HepG2 (cell line): ENCODE measurements at regions not wholly inside any gene's neighbourhood (a gene's known extent, or its start where the extent isn't known, plus 50 kb on each side); places are given as distances from the start of the nearest gene placed in this dataset.

Experiments used
- ATAC-seq: fragments of 200-7000 bp; cut with Tn5 transposase; 3 replicates; pipeline ENCODE4 v1.9.1; 2020; ENCODE audit warnings: mild to moderate bottlenecking, moderate library complexity
- BruUV-seq: library from RNA; stranded (reverse); fragments of 400-500 nt; replicated peaks from 2 replicates; lab custom pipeline; 2021; lab: Mats Ljungman, UMichigan
- CTCF ChIA-PET: fragments of 300-600 bp; formaldehyde crosslinking; extraction: SDS; loops from one replicate; lab custom pipeline; 2021; ENCODE audit warnings: low total read pairs, inconsistent platforms, low intra/inter-chr PET ratio; lab: Yijun Ruan, JAX
- POLR2A ChIA-PET: fragments of 350-600 bp; sonication (Branson Sonifier 250); formaldehyde crosslinking; loops from one replicate; lab custom pipeline; 2020; ENCODE audit warnings: antibody characterized with exemption, inconsistent platforms; lab: Yijun Ruan, JAX
- DNase-seq: peaks from one replicate; pipeline ENCODE4 v3.0.0-alpha.2; 2015; ENCODE audit warnings: low spot score
- FAIRE-seq: peaks from 3 replicates; lab custom pipeline; 2011; peaks lifted over from hg19 to GRCh38; lab: Jason Lieb, UNC
- H2AFZ ChIP-seq: one replicate; pipeline ENCODE4 v1.6.1; 2011; ENCODE audit warnings: low read length, inconsistent platforms
- H3K27ac ChIP-seq: fragments of 300-600 bp; 3 replicates; pipeline ENCODE4 v1.8.0; 2011; ENCODE audit warnings: mixed run types, mild to moderate bottlenecking, mixed read lengths, low read length, inconsistent platforms; ENCODE audit not compliant: insufficient read depth; ENCODE audit errors: extremely low read length
- H3K27me3 ChIP-seq, 2 experiments: fragments of 200-600 bp in 1 of 2; 2 replicates in 1 of 2; 3 replicates in 1 of 2; pipeline versions ENCODE4 v1.6.0 to v1.8.0; 2011; ENCODE audit warnings: low read length in 2 of 2, mild to moderate bottlenecking in 2 of 2, moderate library complexity in 2 of 2, inconsistent platforms in 1 of 2; ENCODE audit not compliant: insufficient read depth in 2 of 2, control insufficient read depth in 1 of 2
- H3K36me3 ChIP-seq, 2 experiments: fragments of 200-600 bp in 1 of 2; replicated peaks in 1 of 2; 2 replicates in 1 of 2; 3 replicates in 1 of 2; pipeline versions ENCODE4 v1.5.1 to v1.8.0; 2011; ENCODE audit warnings: low read length in 2 of 2, inconsistent platforms in 1 of 2; ENCODE audit not compliant: insufficient read depth in 2 of 2, control insufficient read depth in 1 of 2
- H3K4me1 ChIP-seq: 2 replicates; pipeline ENCODE4 v1.5.1; 2012; ENCODE audit warnings: low read length, inconsistent platforms; ENCODE audit not compliant: insufficient read depth
- H3K4me2 ChIP-seq: 2 replicates; pipeline ENCODE4 v1.6.0; 2011; ENCODE audit warnings: low read depth, low read length, inconsistent platforms
- H3K4me3 ChIP-seq, 3 experiments: fragments of 200-600 bp in 1 of 3; sonication (generic), shearing (Covaris generic) in 1 of 3; replicated peaks in 1 of 3; 2 replicates each; pipeline ENCODE4 v1.5.1; 2011 to 2016; ENCODE audit warnings: low read length in 3 of 3, inconsistent platforms in 2 of 3, low read depth in 2 of 3, mild to moderate bottlenecking in 2 of 3, control low read depth in 1 of 3, mixed read lengths in 1 of 3; ENCODE audit not compliant: insufficient read depth in 1 of 3
- H3K79me2 ChIP-seq: one replicate; pipeline ENCODE4 v1.6.1; 2011; ENCODE audit warnings: low read length, inconsistent platforms; ENCODE audit not compliant: insufficient read depth
- H3K9ac ChIP-seq: 2 replicates; pipeline ENCODE4 v1.6.0; 2011; ENCODE audit warnings: mild to moderate bottlenecking, low read depth, low read length, inconsistent platforms; ENCODE audit not compliant: insufficient read depth
- H3K9me3 ChIP-seq: 2 replicates; pipeline ENCODE4 v1.5.1; 2012; ENCODE audit warnings: mild to moderate bottlenecking, low read length
- H4K20me1 ChIP-seq: 2 replicates; pipeline ENCODE4 v1.6.0; 2011; ENCODE audit warnings: inconsistent platforms, mild to moderate bottlenecking, low read length, moderate library complexity; ENCODE audit not compliant: insufficient read depth
- ERF ChIP-seq: IDR thresholded peaks from 2 replicates; pipeline ENCODE4 v1.6.1; 2018; ENCODE audit warnings: missing biosample characterization, missing genetic modification reagents
- FOXJ3 ChIP-seq: sonication (generic); formaldehyde crosslinking; IDR thresholded peaks from 2 replicates; pipeline ENCODE4 v1.4.0; 2020; ENCODE audit warnings: missing genetic modification reagents, mild to moderate bottlenecking, borderline replicate concordance
- HMG20A ChIP-seq: IDR thresholded peaks from 2 replicates; pipeline ENCODE4 v1.6.1; 2016; ENCODE audit warnings: borderline replicate concordance
- POGK ChIP-seq: sonication (generic); formaldehyde crosslinking; conservative IDR thresholded peaks from 2 replicates; pipeline ENCODE4 v1.8.0; 2022; ENCODE audit warnings: mild to moderate bottlenecking, moderate library complexity, missing genetic modification reagents
- TBX2 ChIP-seq: sonication (generic); formaldehyde crosslinking; IDR thresholded peaks from 2 replicates; pipeline ENCODE4 v1.5.0; 2020; ENCODE audit warnings: missing genetic modification reagents, mild to moderate bottlenecking, borderline replicate concordance
- TBX3 ChIP-seq: fragments of 450-650 bp; IDR thresholded peaks from 2 replicates; pipeline ENCODE4 v1.6.1; 2017; ENCODE audit warnings: antibody characterized with exemption, mild to moderate bottlenecking, inconsistent platforms, borderline replicate concordance
- ZNF292 ChIP-seq: sonication (generic); formaldehyde crosslinking; IDR thresholded peaks from 2 replicates; pipeline ENCODE4 v1.8.1; 2022; ENCODE audit warnings: mild to moderate bottlenecking, low read depth, missing genetic modification reagents, borderline replicate concordance
- ZXDC ChIP-seq: sonication (generic); formaldehyde crosslinking; IDR thresholded peaks from 2 replicates; pipeline ENCODE4 v1.5.0; 2020; ENCODE audit warnings: mild to moderate bottlenecking, missing genetic modification reagents
- WGBS: methylation state at CpG from one replicate; pipeline ENCODE4 v1.1.6; 2017; ENCODE audit warnings: low lambda C conversion rate; 5-methylcytosine and 5-hydroxymethylcytosine counted together
- in situ Hi-C: cut with HindIII; loops from 2 replicates; pipeline ENCODE4 v1.10.0; 2017; ENCODE audit warnings: low pct_unique_long_range_greater_than_20kb; ENCODE audit not compliant: extremely low pct_ligation_motif_present
- intact Hi-C: fragments of 100-400 bp; cut with micrococcal nuclease; formaldehyde crosslinking; loops from one replicate; pipeline ENCODE4 v1.10.0; 2022; ENCODE audit not compliant: unreplicated experiment
- TF ChIP-seq, protein P1 (sequence below): sonication (generic); formaldehyde crosslinking; IDR thresholded peaks from 2 replicates; pipeline ENCODE4 v1.8.0; 2022; ENCODE audit warnings: missing genetic modification reagents, low read depth, mild to moderate bottlenecking, borderline replicate concordance
- TF ChIP-seq, protein P2 (sequence below): sonication (generic); formaldehyde crosslinking; IDR thresholded peaks from 2 replicates; pipeline ENCODE4 v1.4.0; 2020; ENCODE audit warnings: missing genetic modification reagents
- TF ChIP-seq, protein P3 (sequence below): sonication (generic); formaldehyde crosslinking; IDR thresholded peaks from 2 replicates; pipeline ENCODE4 v1.8.1; 2023; ENCODE audit warnings: missing genetic modification reagents, mild to moderate bottlenecking, borderline replicate concordance

- TF ChIP-seq, protein P1, sequence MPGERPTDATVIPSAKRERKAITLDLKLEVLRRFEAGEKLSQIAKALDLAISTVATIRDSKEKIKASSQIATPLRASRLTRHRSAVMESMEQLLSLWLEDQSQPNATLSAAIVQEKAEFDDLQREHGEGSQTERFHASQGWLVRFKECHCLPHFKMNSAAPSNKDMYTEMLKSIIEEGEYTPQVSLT (CRISPR knock-in tag) = no peak
Measured at GRCh38 chr14:56056031-56056430, 62.2 kb upstream of the PELI2 start (continued).

DNA sequence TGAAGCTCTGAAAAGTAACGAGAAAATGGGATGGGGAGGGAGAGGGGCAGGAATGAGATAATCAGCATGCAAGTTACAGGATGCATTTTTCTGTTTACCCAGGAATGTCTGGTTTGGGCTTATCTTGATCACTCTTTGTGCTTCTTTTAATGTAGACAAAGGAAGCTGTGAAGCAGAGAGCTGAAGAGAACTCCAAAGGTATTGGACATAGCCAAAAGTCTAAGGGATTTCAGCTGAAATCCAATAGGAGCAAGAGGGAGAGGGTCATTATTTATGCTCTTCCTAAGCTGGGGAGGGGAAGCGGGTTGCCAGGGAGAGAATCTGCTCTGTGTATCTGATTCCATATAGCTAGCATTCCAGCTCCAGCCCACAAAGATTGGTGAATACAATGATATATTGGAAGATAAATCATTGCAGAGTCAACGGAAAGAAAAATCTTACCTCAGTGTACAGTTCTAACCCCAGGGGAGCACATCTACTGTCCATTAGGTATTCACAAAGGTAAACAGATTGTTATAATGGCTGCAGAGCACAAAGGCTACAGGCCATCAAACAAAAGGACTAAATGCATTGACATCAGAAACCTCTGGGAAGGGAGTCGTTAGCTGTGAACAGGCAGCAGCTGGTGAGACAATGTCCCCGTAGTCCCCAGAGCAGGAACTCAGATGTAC, 61.0 kb upstream of the PELI2 start:
- no TSS peak for BruUV-seq
- DNase-seq = no peak
- H3K4me2 ChIP-seq = no peak overlapping the region
- ATAC-seq = no peak
- WGBS = 20% methylated on average over 4 of the region's 5 CpGs
- no peaks in the 10 kb centered on the region; a peak in 1 of 5 replicates for H3K27me3 ChIP-seq
- H3K4me3 ChIP-seq = no peak overlapping the region
- H3K27ac ChIP-seq = no peak overlapping the region
- H3K9ac ChIP-seq = no peak overlapping the region
- intact Hi-C loops (no loop called here), in situ Hi-C loops (no loop called here)
- no peaks in the 10 kb centered on the region for H4K20me1 ChIP-seq
- no peaks in the 10 kb centered on the region for H3K9me3 ChIP-seq
- H2AFZ ChIP-seq = no peak overlapping the region
- CTCF ChIA-PET = no interaction called here
- H3K4me1 ChIP-seq = no peaks in the 10 kb centered on the region
- H3K36me3 ChIP-seq = no peaks in the 10 kb centered on the region
- TF ChIP-seq ZNF292 (no peak), FOXJ3 (CRISPR knock-in tag) (no peak), TBX2 (CRISPR knock-in tag) (no peak), ERF (CRISPR knock-in tag) (no peak), TBX3 (no peak), ZXDC (CRISPR knock-in tag) (no peak), POGK (CRISPR knock-in tag) (no peak), HMG20A (CRISPR knock-in tag) (no peak)
- TF ChIP-seq, protein P2, sequence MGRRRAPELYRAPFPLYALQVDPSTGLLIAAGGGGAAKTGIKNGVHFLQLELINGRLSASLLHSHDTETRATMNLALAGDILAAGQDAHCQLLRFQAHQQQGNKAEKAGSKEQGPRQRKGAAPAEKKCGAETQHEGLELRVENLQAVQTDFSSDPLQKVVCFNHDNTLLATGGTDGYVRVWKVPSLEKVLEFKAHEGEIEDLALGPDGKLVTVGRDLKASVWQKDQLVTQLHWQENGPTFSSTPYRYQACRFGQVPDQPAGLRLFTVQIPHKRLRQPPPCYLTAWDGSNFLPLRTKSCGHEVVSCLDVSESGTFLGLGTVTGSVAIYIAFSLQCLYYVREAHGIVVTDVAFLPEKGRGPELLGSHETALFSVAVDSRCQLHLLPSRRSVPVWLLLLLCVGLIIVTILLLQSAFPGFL (CRISPR knock-in tag) = no peak
- TF ChIP-seq, protein P3, sequence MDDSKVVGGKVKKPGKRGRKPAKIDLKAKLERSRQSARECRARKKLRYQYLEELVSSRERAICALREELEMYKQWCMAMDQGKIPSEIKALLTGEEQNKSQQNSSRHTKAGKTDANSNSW (CRISPR knock-in tag) = no peak
- POLR2A ChIA-PET = no interaction called here
- H3K79me2 ChIP-seq = no peaks in the 10 kb centered on the region
- no peak for FAIRE-seq
